HG03045 (cell line): ENCODE measurements at regions not wholly inside any gene's neighbourhood (a gene's known extent, or its start where the extent isn't known, plus 50 kb on each side); places are given as distances from the start of the nearest gene placed in this dataset.
"Not testable (repeated sequence)": the region's sequence is repeated elsewhere in the genome, so short reads cannot be mapped to it uniquely, and the experiment has no call there.

Experiments
- ATAC-seq: cut with Tn5 transposase; IDR thresholded peaks from one replicate; pipeline ENCODE4 v1.9.1; 2021; ENCODE audit warnings: mild to moderate bottlenecking, moderate library complexity; ENCODE audit not compliant: unreplicated experiment

GRCh38 chr12:58681730-58682129 is 238.6 kb downstream of the LRIG3 start:
- ATAC-seq: no peak

GRCh38 chr12:58695263-58695662 is 225.0 kb downstream of the LRIG3 start:
- no peak for ATAC-seq

- no peak for ATAC-seq
These were observed 218.8 kb downstream of the LRIG3 start for GRCh38 chr12:58701536-58701935.

GRCh38 chr12:58703866-58704265 is 216.4 kb downstream of the LRIG3 start:
- no peak for ATAC-seq

- not testable (repeated sequence) for ATAC-seq
These were observed 215.5 kb downstream of the LRIG3 start for GRCh38 chr12:58704770-58705169.

- no peak for ATAC-seq
These were observed 209.4 kb downstream of the LRIG3 start for GRCh38 chr12:58710901-58711300.

GRCh38 chr12:58711974-58712373 is 208.3 kb downstream of the LRIG3 start:
- ATAC-seq: no peak

GRCh38 chr12:58712976-58713375 is 207.3 kb downstream of the LRIG3 start:
- ATAC-seq: no peak

- ATAC-seq: no peak
These were observed 201.1 kb downstream of the LRIG3 start for GRCh38 chr12:58719161-58719560.

GRCh38 chr12:58720421-58720820 is 199.9 kb downstream of the LRIG3 start:
- ATAC-seq: no peak

- ATAC-seq: no peak
These were observed 194.8 kb downstream of the LRIG3 start for GRCh38 chr12:58725400-58726105.

- ATAC-seq: no peak
These were observed 192.8 kb downstream of the LRIG3 start for GRCh38 chr12:58727521-58727920.

GRCh38 chr12:58728397-58728796 is 191.9 kb downstream of the LRIG3 start:
- no peak for ATAC-seq

GRCh38 chr12:58731096-58731495 is 189.2 kb downstream of the LRIG3 start:
- ATAC-seq: no peak

- no peak for ATAC-seq
These were observed 187.4 kb downstream of the LRIG3 start for GRCh38 chr12:58732894-58733293.

- ATAC-seq: no peak
These were observed 179.1 kb downstream of the LRIG3 start for GRCh38 chr12:58741226-58741625.

GRCh38 chr12:58745348-58746125 is 174.8 kb downstream of the LRIG3 start:
- ATAC-seq: no peak

GRCh38 chr12:58747533-58747932 is 172.8 kb downstream of the LRIG3 start:
- no peak for ATAC-seq

GRCh38 chr12:58750484-58750883 is 169.8 kb downstream of the LRIG3 start:
- no peak for ATAC-seq

GRCh38 chr12:58757422-58757821 is 162.9 kb downstream of the LRIG3 start:
- no peak for ATAC-seq

- ATAC-seq: not testable (repeated sequence)
These were observed 160.6 kb downstream of the LRIG3 start for GRCh38 chr12:58759745-58760144.

- ATAC-seq: no peak
These were observed 159.0 kb downstream of the LRIG3 start for GRCh38 chr12:58761308-58761707.
